Ovary (tissue), 3 donors: ENCODE measurements at regions not wholly inside any gene's neighbourhood (a gene's known extent, or its start where the extent isn't known, plus 50 kb on each side); places are given as distances from the start of the nearest gene placed in this dataset.

Experiments
- CTCF ChIP-seq, 3 donors: fragments of 450-650 bp in 2 of 3; fragments of 200-600 bp in 1 of 3; IDR thresholded peaks; one replicate each; pipeline versions ENCODE4 v1.5.1 to v1.8.0; 2016 to 2022; ENCODE audit warnings: antibody characterized with exemption in 3 of 3, mild to moderate bottlenecking in 1 of 3
- EP300 ChIP-seq: sonication (generic); formaldehyde crosslinking; IDR thresholded peaks from one replicate; pipeline ENCODE4 v1.6.1; 2017; ENCODE audit warnings: antibody characterized with exemption
- POLR2A ChIP-seq: fragments of 450-650 bp; IDR thresholded peaks from one replicate; pipeline ENCODE4 v1.6.1; 2017; ENCODE audit warnings: antibody characterized with exemption, mild to moderate bottlenecking, moderate library complexity
- donor health status: DM: no; HTN: no; CAD: no.

DNA sequence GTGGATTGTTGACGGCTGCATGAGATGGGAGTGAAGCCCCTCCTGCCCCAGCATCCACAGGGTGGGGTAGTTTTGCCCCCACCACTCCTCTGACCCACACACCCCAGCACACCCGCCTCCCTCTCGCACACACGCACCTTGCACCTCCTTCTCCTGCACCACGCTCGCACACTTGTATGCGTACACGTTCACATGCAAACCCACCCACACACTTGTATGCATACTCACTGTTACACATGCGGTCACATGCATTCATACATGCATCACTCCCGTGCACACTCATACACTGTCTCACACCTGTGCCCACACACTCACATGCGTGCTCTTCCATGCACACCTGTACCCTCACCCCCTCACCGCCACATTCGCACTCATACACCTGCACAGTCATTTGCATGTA is 70.5 kb upstream of the CIBAR2 start:
- TF ChIP-seq CTCF (IDR thresholded peaks at IDR 0.05): no peak
- TF ChIP-seq POLR2A: no peak
- no peak for TF ChIP-seq EP300
